ENCODE measurements at regions not wholly inside any gene's neighbourhood (a gene's known extent, or its start where the extent isn't known, plus 50 kb on each side); places are given as distances from the start of the nearest gene placed in this dataset.
"Not testable (repeated sequence)": the region's sequence is repeated elsewhere in the genome, so short reads cannot be mapped to it uniquely, and the experiment has no call there.

GRCh38 chr2:176947754-176948153, 264.8 kb upstream of the HNRNPA3 start:
- DNase-seq: no peak

- not testable (repeated sequence) for DNase-seq
Measured at GRCh38 chr2:176951218-176951617, 261.4 kb upstream of the HNRNPA3 start.

GRCh38 chr2:176956791-176957190, 255.8 kb upstream of the HNRNPA3 start:
- no peak for DNase-seq

- no peak for DNase-seq
Measured at GRCh38 chr2:176959614-176960013, 253.0 kb upstream of the HNRNPA3 start.

GRCh38 chr2:176960061-176960460, 252.5 kb upstream of the HNRNPA3 start:
- no peak for DNase-seq

GRCh38 chr2:176960736-176961520, 251.7 kb upstream of the HNRNPA3 start:
- DNase-seq: no peak

- DNase-seq: no peak
Measured at GRCh38 chr2:176961775-176962619, 250.6 kb upstream of the HNRNPA3 start.

- DNase-seq: no peak
Measured at GRCh38 chr2:176963568-176964287, 248.9 kb upstream of the HNRNPA3 start.

- DNase-seq: no peak
Measured at GRCh38 chr2:176967911-176968450, 244.6 kb upstream of the HNRNPA3 start.

GRCh38 chr2:176969642-176970359, 242.8 kb upstream of the HNRNPA3 start:
- DNase-seq: no peak

- DNase-seq: no peak
Measured at GRCh38 chr2:176976736-176977685, 235.6 kb upstream of the HNRNPA3 start.

GRCh38 chr2:176978921-176979320, 233.7 kb upstream of the HNRNPA3 start:
- DNase-seq: no peak

GRCh38 chr2:176979981-176980710, 232.4 kb upstream of the HNRNPA3 start:
- no peak for DNase-seq

GRCh38 chr2:176984987-176985386, 227.6 kb upstream of the HNRNPA3 start:
- no peak for DNase-seq

- no peak for DNase-seq
Measured at GRCh38 chr2:176985871-176986270, 226.7 kb upstream of the HNRNPA3 start.

GRCh38 chr2:176986487-176986886, 226.1 kb upstream of the HNRNPA3 start:
- no peak for DNase-seq

- DNase-seq: no peak
Measured at GRCh38 chr2:176991411-176991810, 221.2 kb upstream of the HNRNPA3 start.

GRCh38 chr2:176997074-176997791, 215.4 kb upstream of the HNRNPA3 start:
- no peak for DNase-seq

- DNase-seq: no peak
Measured at GRCh38 chr2:176997792-176998169, 214.8 kb upstream of the HNRNPA3 start.

- DNase-seq: no peak
Measured at GRCh38 chr2:176999301-176999700, 213.3 kb upstream of the HNRNPA3 start.
